Right cardiac atrium (tissue), 5 donors: ENCODE measurements at regions not wholly inside any gene's neighbourhood (a gene's known extent, or its start where the extent isn't known, plus 50 kb on each side); places are given as distances from the start of the nearest gene placed in this dataset.

Experiments
- ATAC-seq, 2 donors: fragments of 200-7000 bp; cut with Tn5 transposase; one replicate each; pipeline versions ENCODE4 v1.8.0 to v1.9.1; 2020; ENCODE audit warnings: moderate library complexity in 2 of 2, mild to moderate bottlenecking in 1 of 2
- DNase-seq, 3 donors: peaks; one replicate each; pipeline ENCODE4 v3.0.0-alpha.2; 2020
- H3K27ac ChIP-seq: one replicate; pipeline ENCODE4 v1.5.1; 2013; ENCODE audit warnings: mild to moderate bottlenecking, low read length, control low read depth, moderate library complexity
- H3K27me3 ChIP-seq: one replicate; pipeline ENCODE4 v1.6.1; 2013; ENCODE audit not compliant: control insufficient read depth, insufficient read depth
- H3K4me1 ChIP-seq: one replicate; pipeline ENCODE4 v1.6.1; 2013; ENCODE audit warnings: low read length; ENCODE audit not compliant: control insufficient read depth, insufficient read depth
- H3K4me3 ChIP-seq: one replicate; pipeline ENCODE4 v1.5.1; 2013; ENCODE audit warnings: low read length, control low read depth
- H3K9me3 ChIP-seq: one replicate; pipeline ENCODE4 v1.6.1; 2013; ENCODE audit warnings: low read length; ENCODE audit not compliant: control insufficient read depth
- WGBS: extraction: QIAGEN DNeasy Blood & Tissue Kit; methylation state at CpG from one replicate; pipeline ENCODE4 v1.1.7; 2013; 5-methylcytosine and 5-hydroxymethylcytosine counted together
- intact Hi-C, 4 donors: fragments of 100-400 bp; cut with DNase I; formaldehyde crosslinking; loops; one replicate each; pipeline versions ENCODE4 v1.11.0 to v1.14.0; 2022 to 2023
- donor health status: healthy with polysubstance abuse.
- donor health status: DM: no; HTN: yes; CAD: no.
- donor health status: DM: no; HTN: no; CAD: no.
- donor health status: DM: no; HTN: yes; CAD: no; lungs with severe emphysema.
- donor health status: DM: yes; HTN: yes; CAD: no.

DNA sequence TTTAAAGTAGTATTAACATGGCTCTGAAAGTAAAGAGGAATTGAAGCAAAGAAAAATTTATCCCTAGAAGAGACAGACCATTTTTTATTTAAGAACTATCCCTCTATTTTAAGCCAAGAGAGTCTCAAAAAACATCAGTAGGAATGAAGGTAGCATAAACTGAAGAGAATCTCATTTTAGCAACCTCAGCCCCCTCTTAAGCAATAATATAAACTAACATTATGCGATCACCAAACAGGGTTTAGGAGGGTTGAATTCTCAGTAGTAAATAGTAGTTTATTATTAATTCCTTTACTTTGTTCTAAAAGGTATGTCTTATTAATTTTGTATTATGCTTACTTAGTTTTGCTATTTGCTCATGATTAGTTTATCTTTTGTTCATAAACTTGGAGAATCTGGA is 287.4 kb downstream of the CDK5RAP2 start:
- peaks cover 1% of the 10 kb centered on the region for H3K9me3 ChIP-seq
- 0% methylated on average over 1 of the region's 1 CpG for WGBS
- no peaks in the 10 kb centered on the region for H3K27me3 ChIP-seq
- DNase-seq (no peak), ATAC-seq (no peak)
- no peak overlapping the region for H3K27ac ChIP-seq
- intact Hi-C loops, result no loop called here
- no peaks in the 10 kb centered on the region for H3K4me1 ChIP-seq
- no peak overlapping the region for H3K4me3 ChIP-seq

DNA sequence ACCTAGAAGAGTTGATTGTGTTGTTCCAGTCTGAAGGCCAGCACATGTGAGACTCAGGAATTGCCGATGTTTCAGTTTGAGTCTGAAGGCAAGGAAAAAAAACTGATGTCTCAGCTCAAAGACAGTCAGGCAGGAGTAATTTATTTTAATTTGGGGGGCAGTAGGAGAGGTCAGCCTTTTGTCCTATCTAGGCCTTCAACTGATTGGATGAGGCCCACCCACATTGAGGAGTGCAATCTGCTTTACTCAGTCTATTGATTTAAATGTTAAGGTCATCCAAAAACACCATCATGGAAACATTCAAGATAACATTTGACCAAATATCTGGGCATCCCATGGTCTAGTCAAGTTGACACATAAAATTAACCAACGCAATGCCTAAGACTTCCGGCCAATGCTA is 288.9 kb downstream of the CDK5RAP2 start:
- Histone ChIP-seq H3K27ac (no peak overlapping the region), H3K4me3 (no peak overlapping the region), H3K27me3 (no peaks in the 10 kb centered on the region), H3K9me3 (peaks cover 1% of the 10 kb centered on the region), H3K4me1 (no peaks in the 10 kb centered on the region)
- intact Hi-C loops, result no loop called here
- no peak for ATAC-seq
- WGBS, result 88% methylated on average over 3 of the region's 3 CpGs
- no peak for DNase-seq

DNA sequence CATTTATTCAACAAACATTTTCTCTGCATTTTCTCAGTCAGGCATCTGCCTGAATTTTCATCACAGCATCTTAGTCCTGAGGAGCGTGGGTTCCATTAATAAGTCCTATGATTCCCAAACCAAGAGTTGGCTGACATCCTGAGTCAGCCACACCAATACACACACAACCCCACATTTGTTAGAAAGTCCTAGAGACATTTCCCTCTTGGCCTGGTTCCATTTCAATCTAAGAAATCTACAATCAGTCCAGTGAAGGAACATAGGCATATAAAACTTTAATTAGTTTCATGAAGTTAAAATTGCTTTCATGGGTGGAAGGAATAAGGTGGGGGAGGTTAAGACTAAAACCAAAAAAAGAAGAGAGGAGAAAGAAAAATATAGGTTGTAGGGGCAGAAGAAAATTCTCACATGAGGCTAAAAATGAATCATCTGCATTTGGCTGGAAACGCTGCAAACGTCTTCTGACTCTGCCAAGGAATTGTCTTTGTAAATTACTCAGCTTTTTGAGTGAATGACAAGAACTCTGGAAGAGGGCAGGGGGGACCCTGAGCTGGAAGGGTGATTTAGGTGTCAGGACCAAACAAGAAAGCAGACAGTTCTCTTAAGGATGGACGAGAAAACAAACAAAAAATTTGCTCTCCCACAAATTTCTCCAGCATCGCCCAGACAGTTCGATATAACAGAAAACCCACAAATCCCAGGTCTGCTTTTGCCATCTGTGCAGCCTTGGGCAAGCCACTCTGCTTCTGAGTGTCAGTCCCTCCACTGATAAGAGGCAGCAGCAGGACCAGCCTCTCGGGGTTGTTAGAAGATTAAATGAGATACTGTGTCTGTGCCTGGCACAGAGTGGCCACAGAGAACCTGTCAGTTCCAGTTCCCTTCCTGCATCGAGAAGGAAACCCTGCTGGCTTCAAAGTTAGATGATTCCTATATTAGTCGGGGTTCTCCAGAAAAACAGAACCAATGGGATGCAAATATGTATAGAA is 289.7 kb downstream of the CDK5RAP2 start:
- ATAC-seq, result no peak
- Histone ChIP-seq H3K4me3 (no peak overlapping the region), H3K4me1 (no peaks in the 10 kb centered on the region), H3K27me3 (no peaks in the 10 kb centered on the region), H3K27ac (no peak overlapping the region), H3K9me3 (peaks cover 1% of the 10 kb centered on the region)
- WGBS, result 57% methylated on average over 9 of the region's 9 CpGs
- intact Hi-C loops, result no loop called here
- no peak for DNase-seq

DNA sequence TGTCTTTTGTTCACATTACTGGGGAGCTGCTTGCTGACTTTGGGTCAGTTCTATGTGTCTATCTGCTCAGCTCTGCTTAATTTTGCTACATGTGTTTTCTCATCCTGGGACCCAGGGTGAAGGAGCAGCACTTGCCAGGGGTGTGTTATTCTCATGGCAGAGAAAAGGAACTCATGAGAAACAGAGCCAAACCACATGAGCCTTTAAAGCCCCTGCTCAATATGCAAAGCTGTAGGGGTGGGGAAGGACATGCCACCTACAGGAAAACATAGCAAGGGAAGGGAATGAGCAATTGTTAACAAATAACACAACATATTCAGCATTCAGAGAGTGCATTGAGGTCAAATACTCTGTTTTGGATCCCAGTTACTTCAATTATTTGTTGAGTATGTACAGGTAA is 290.9 kb downstream of the CDK5RAP2 start:
- intact Hi-C loops, result no loop called here
- Histone ChIP-seq H3K4me1 (no peaks in the 10 kb centered on the region), H3K27ac (no peak overlapping the region), H3K27me3 (no peaks in the 10 kb centered on the region), H3K9me3 (no peaks in the 10 kb centered on the region), H3K4me3 (no peak overlapping the region)
- ATAC-seq (no peak), DNase-seq (no peak)

DNA sequence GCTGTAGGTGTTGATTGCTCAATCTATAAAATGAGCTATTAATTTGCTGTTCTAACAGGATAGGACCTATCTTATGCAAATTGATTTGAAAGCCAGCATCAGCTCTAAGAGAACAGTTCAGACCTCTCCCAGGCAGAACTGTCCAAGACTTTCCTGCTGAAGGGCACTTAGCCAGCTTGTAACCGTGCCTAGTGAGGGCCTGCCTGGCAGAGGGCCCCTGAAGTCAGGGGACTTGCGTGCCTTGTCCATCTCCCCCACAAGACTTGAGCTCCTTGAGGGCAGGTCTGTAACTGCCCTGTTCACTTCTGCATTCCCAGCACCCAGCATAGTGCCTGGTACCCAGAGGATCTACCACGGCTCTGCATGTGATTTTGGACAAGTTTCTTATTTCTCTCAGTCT is 293.4 kb downstream of the CDK5RAP2 start:
- Histone ChIP-seq H3K27ac (no peak overlapping the region), H3K4me3 (no peak overlapping the region), H3K4me1 (no peaks in the 10 kb centered on the region), H3K9me3 (no peaks in the 10 kb centered on the region), H3K27me3 (no peaks in the 10 kb centered on the region)
- DNase-seq (no peak), ATAC-seq (no peak)
- intact Hi-C loops, result no loop called here
- WGBS, result 68% methylated on average over 3 of the region's 3 CpGs

DNA sequence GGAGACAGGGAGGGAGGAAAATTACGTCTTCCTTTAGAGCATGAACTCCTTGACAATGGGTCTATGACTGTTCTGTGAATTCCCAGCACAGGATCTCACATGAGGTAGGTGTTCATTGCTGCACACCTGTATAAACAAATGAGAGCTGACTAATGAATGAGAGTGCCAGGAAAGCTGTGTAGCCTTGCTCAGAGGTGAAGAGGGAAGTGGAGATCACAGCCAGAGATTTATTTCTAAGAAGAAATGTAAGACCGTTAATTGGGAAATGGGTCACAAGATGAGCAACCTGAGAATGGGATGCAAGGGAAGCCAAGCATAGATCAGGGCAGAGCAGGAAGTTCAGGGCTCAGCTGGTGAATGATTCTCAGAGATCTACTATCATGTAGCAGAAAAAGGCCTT is 295.1 kb downstream of the CDK5RAP2 start:
- WGBS, result 65% methylated on average over 2 of the region's 2 CpGs

DNA sequence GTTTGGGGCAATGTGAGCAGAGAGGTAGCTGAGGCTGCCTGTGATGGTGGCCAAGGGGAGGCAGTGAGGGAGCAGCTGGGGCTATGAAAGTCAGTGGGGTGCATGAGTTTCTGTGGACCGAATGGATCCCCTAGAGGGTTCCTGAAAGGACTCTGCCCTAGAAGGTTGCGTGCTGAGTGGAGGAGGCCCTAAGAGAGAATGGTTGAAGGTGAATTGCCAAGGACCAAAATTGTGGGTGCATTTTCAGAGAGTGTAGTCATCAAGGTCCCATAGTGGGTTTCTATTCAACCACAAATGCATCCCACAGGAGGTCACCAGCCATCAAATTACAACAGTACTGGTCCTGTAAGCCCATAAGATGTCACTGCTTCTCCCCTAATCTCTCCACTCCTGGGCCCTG is 298.3 kb downstream of the CDK5RAP2 start:
- Histone ChIP-seq H3K27ac (no peak overlapping the region), H3K27me3 (no peaks in the 10 kb centered on the region), H3K4me3 (no peak overlapping the region), H3K4me1 (no peaks in the 10 kb centered on the region), H3K9me3 (no peaks in the 10 kb centered on the region)
- intact Hi-C loops, result no loop called here
- ATAC-seq (no peak), DNase-seq (no peak)
- WGBS, result 82% methylated on average over 2 of the region's 2 CpGs

More for the DNA sequence above, 295.1 kb downstream of the CDK5RAP2 start:
- H3K27ac ChIP-seq, result no peak overlapping the region
- intact Hi-C loops, result no loop called here
- no peaks in the 10 kb centered on the region for H3K4me1 ChIP-seq
- ATAC-seq (no peak), DNase-seq (no peak)
- no peaks in the 10 kb centered on the region for H3K27me3 ChIP-seq
- H3K4me3 ChIP-seq, result no peak overlapping the region
- no peaks in the 10 kb centered on the region for H3K9me3 ChIP-seq

DNA sequence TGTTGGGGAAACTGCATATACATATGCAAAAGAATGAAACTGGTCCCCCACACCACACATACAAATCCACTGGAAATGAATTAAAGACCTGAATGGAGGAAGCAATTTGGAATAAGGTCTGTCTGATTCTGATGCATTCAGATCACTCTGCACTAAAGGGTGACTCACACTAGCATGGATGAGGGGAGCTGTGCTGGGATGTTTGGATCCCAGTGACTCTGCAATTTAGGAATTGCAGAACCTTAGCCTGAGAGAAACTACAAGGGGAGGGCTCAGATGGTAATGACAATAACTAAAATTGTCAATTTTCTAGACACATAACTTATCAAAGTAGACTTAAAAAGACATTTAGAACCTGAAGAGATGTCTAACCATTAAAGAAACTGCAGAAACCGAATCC is 312.0 kb downstream of the CDK5RAP2 start:
- no peaks in the 10 kb centered on the region for H3K9me3 ChIP-seq
- H3K27ac ChIP-seq, result no peak overlapping the region
- intact Hi-C loops, result no loop called here
- no peaks in the 10 kb centered on the region for H3K4me1 ChIP-seq
- no peak overlapping the region for H3K4me3 ChIP-seq
- WGBS, result 88% methylated on average over 1 of the region's 1 CpG
- ATAC-seq (no peak), DNase-seq (no peak)
- H3K27me3 ChIP-seq, result no peaks in the 10 kb centered on the region

DNA sequence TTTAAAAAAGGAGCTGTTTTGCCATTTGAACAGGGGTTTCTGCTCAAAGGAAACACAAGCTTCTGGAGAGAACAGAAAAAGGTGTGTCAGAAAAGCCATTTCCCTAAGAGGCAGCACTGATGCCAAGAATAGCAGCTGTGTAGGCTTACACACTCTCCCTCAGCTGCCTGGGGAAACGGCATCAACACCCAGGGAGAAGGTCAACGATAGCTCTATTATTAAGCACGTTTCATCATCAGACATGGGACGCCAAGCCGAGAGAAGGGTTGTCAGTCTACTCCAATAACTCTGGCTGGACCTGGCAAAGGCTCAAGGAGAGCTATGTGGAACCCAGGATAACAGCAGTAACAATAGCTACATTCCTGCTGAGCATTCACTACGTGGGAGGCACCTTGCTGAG is 314.2 kb downstream of the CDK5RAP2 start:
- Histone ChIP-seq H3K9me3 (no peaks in the 10 kb centered on the region), H3K4me3 (no peak overlapping the region), H3K4me1 (no peaks in the 10 kb centered on the region), H3K27ac (no peak overlapping the region), H3K27me3 (no peaks in the 10 kb centered on the region)
- WGBS, result 29% methylated on average over 6 of the region's 6 CpGs
- DNase-seq, result peak; percentile 46 to 67 (median 63)
- peak; percentile 93 to 98 for ATAC-seq
- intact Hi-C loops, result no loop called here

DNA sequence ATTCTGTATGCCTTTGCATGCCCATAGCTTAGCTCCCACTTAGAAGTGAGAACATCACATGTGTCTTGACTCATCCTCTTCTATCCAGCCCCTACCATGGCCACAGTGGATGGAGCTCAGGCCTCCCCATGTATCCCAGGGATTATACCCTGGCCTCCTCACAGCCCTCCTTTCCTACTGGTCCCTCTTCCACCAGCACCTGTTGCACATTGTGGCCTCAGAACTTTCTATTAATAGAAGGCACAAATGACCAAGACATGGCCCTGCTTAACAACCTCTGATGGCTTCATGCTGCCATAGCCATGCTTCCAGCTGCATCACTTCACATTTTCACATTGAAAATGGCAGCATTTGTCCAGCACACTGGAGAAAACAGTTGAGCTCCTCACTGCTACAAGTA is 315.4 kb downstream of the CDK5RAP2 start:
- no peak for ATAC-seq
- Histone ChIP-seq H3K4me1 (no peaks in the 10 kb centered on the region), H3K4me3 (no peak overlapping the region), H3K27ac (no peak overlapping the region), H3K9me3 (no peaks in the 10 kb centered on the region), H3K27me3 (no peaks in the 10 kb centered on the region)
- intact Hi-C loops, result no loop called here
- DNase-seq, result no peak

DNA sequence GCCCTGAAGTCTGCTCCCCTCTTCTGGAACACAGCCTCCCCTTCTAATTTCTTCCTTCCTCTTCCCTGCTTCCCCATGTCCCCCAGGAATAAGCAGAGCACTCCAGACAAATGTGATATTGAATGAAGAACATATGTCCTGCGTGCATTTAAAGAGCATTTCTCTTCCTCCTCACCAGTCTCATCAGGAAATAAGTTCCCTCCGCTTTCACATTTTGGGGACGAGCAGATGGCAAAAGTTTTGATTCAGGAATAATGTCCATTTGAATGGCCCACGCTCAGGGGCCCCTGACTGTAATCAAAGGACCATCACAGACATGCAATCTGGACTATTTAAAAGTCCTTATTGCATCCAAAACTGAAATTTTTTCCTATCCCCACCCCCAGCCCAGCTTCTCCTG is 316.1 kb downstream of the CDK5RAP2 start:
- no peaks in the 10 kb centered on the region for H3K27me3 ChIP-seq
- H3K27ac ChIP-seq, result no peak overlapping the region
- H3K9me3 ChIP-seq, result no peaks in the 10 kb centered on the region
- ATAC-seq (no peak), DNase-seq (no peak)
- intact Hi-C loops, result no loop called here
- H3K4me1 ChIP-seq, result no peaks in the 10 kb centered on the region
- 64% methylated on average over 4 of the region's 4 CpGs for WGBS
- H3K4me3 ChIP-seq, result no peak overlapping the region

DNA sequence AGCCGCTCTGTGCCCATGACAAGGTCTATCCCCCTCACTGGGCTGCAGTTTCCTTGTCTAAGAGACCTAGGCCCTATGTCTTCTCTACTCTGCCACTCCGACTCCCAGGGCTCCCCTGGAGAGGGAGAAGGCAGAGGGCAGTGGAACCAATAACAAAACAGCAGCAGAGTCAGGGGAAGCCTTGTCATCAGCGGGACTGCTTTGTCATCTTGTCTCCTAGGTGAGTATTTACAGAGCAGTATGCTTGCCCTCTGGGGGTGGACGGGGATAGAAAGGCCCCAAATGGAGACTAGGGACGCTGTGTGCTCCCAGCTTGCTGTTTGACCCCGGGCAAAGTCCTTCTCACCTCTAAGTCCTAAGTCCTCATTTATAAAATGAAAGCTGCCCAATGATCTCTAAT is 318.5 kb downstream of the CDK5RAP2 start:
- no peak for DNase-seq
- Histone ChIP-seq H3K9me3 (no peaks in the 10 kb centered on the region), H3K4me1 (no peaks in the 10 kb centered on the region), H3K4me3 (no peak overlapping the region), H3K27me3 (no peaks in the 10 kb centered on the region), H3K27ac (no peak overlapping the region)
- intact Hi-C loops, result no loop called here
- 75% methylated on average over 6 of the region's 6 CpGs for WGBS
- ATAC-seq, result no peak
